Progenitor cell of endocrine pancreas (in vitro differentiated cells): ENCODE measurements at regions not wholly inside any gene's neighbourhood (a gene's known extent, or its start where the extent isn't known, plus 50 kb on each side); places are given as distances from the start of the nearest gene placed in this dataset.
"Not testable (repeated sequence)": the region's sequence is repeated elsewhere in the genome, so short reads cannot be mapped to it uniquely, and the experiment has no call there.

Experiments
- DNase-seq: peaks from one replicate; pipeline ENCODE4 v3.0.0; 2021; ENCODE audit warnings: low spot score; ENCODE audit not compliant: unreplicated experiment
- H3K27ac Mint-ChIP-seq: 2 replicates; pipeline ENCODE4 v1.8.0; 2021; ENCODE audit warnings: mild to moderate bottlenecking, moderate library complexity, mixed read lengths
- H3K27me3 Mint-ChIP-seq: 2 replicates; pipeline ENCODE4 v1.8.0; 2021; ENCODE audit warnings: mixed read lengths
- H3K36me3 Mint-ChIP-seq: 2 replicates; pipeline ENCODE4 v1.8.0; 2022; ENCODE audit warnings: mixed read lengths; ENCODE audit not compliant: insufficient read depth
- H3K4me1 Mint-ChIP-seq: 2 replicates; pipeline ENCODE4 v1.8.0; 2021; ENCODE audit warnings: low read depth, mixed read lengths
- H3K4me3 Mint-ChIP-seq: 2 replicates; pipeline ENCODE4 v1.8.0; 2021; ENCODE audit warnings: low read depth, mild to moderate bottlenecking, moderate library complexity, mixed read lengths
- H3K9me3 Mint-ChIP-seq: 2 replicates; pipeline ENCODE4 v1.8.0; 2021; ENCODE audit warnings: low read depth, mixed read lengths
- TF ChIP-seq, protein P1 (sequence below): fragments of 200-600 bp; sonication (generic); IDR thresholded peaks from one replicate; pipeline ENCODE4 v1.5.0; 2021; ENCODE audit warnings: antibody characterized with exemption, mild to moderate bottlenecking; ENCODE audit not compliant: unreplicated experiment

DNA sequence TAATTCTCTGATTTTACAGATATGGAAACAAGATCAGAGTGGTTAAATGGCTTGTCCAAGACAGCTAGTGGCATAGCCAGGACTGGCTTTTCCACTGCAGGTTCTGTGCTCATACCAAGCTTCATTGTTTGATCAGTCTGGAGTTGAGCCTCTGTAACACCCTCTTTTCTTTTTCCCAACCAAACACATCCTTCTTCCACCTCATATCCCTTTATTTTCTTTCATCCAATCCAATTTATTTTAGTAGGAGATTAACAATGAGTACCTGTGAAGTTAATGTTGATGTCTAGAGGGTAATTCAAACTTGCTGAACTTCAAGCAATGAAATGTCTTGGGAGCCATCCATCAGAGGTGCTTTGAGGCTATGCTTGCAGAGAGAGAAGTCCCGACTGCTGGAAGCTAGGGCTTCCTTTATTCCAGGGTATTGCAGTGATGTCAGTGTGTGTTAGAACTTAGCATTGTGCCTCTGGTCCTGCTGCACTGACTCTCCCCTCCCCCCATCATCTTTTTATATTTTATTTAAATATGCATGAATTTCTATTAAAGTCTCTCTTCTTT, 452.1 kb upstream of the PDE3A start:
- Mint-ChIP-seq H3K4me3 (no peak overlapping the region), H3K27ac (peak overlapping the region; percentile 90), H3K27me3 (no peaks in the 10 kb centered on the region), H3K4me1 (peaks cover 53% of the 10 kb centered on the region), H3K36me3 (peaks cover 2% of the 10 kb centered on the region), H3K9me3 (peaks cover 7% of the 10 kb centered on the region)
- TF ChIP-seq, protein P1, sequence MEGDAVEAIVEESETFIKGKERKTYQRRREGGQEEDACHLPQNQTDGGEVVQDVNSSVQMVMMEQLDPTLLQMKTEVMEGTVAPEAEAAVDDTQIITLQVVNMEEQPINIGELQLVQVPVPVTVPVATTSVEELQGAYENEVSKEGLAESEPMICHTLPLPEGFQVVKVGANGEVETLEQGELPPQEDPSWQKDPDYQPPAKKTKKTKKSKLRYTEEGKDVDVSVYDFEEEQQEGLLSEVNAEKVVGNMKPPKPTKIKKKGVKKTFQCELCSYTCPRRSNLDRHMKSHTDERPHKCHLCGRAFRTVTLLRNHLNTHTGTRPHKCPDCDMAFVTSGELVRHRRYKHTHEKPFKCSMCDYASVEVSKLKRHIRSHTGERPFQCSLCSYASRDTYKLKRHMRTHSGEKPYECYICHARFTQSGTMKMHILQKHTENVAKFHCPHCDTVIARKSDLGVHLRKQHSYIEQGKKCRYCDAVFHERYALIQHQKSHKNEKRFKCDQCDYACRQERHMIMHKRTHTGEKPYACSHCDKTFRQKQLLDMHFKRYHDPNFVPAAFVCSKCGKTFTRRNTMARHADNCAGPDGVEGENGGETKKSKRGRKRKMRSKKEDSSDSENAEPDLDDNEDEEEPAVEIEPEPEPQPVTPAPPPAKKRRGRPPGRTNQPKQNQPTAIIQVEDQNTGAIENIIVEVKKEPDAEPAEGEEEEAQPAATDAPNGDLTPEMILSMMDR = no peak
- no peak for DNase-seq

DNA sequence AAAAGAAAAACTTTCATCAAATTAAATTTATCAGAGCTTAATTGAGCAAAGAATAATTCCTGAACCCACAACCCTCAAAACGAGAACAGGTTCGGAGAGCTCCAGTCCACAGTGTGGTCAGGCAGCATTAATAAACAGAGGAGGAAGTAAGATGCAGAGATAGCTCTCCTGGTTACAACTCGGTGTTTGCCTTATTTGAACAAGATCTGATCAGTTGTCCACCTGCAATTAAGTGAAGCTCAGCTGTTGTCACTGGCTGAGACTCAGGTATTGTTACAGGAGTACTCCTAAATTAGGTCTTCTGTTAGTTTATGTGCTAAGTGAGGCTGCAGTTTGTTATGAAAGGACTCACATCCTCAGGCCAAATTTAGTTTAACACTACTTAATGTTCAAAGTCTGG, 451.4 kb upstream of the PDE3A start:
- no peak for DNase-seq
- Mint-ChIP-seq H3K4me3 (peak overlapping the region; percentile 25), H3K27ac (peak overlapping the region; percentile 92), H3K4me1 (peaks cover 53% of the 10 kb centered on the region), H3K9me3 (peaks cover 12% of the 10 kb centered on the region), H3K36me3 (peaks cover 6% of the 10 kb centered on the region), H3K27me3 (no peaks in the 10 kb centered on the region)
- TF ChIP-seq, protein P1 = no peak

DNA sequence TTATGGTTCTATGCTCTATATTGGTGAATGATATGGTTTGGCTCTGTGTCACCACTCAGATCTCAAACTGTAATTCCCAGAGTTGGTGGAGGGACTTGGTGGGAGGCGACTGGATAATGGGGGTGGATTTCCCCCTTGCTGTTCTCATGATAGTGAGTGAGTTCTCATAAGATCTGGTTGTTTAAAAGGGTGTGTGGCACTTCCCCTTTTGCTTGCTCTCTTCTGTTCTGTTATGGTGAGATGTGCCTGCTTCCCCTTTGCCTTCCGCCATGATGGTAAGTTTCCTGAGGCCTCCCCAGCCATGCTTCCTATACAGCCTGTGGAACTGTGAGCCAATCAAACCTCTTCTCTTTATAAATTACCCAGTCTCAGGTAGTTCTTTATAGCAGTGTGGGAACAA, 446.6 kb upstream of the PDE3A start:
- peaks cover 18% of the 10 kb centered on the region for H3K9me3 Mint-ChIP-seq
- not testable (repeated sequence) for H3K36me3 Mint-ChIP-seq, DNase-seq, H3K27me3 Mint-ChIP-seq, H3K4me3 Mint-ChIP-seq
- H3K4me1 Mint-ChIP-seq = peaks cover 20% of the 10 kb centered on the region
- H3K27ac Mint-ChIP-seq = peak overlapping the region; percentile 19

DNA sequence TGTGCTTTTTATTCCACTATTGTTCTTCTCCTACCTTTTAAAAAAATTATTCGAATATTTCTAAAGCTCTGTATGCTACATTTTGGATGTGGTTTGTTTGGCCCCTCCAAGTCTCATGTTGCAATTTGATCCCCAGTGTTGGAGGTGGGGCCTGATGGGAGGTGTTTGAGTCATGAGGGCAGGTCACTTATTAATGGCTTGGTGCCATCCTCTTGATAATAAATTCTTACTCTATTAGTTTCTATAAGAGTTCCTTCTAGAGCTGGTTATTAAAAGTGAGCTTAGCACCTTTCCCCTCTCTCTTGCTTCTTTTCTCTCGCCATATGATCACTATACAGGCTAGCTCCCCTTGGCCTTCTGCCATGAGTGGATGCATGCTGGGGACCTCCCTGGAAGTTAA, 445.6 kb upstream of the PDE3A start:
- Mint-ChIP-seq H3K4me3 (no peak overlapping the region), H3K9me3 (peaks cover 23% of the 10 kb centered on the region), H3K4me1 (peaks cover 12% of the 10 kb centered on the region), H3K27me3 (no peaks in the 10 kb centered on the region), H3K27ac (no peak overlapping the region), H3K36me3 (peaks cover 7% of the 10 kb centered on the region)
- no peak for DNase-seq
- TF ChIP-seq, protein P1 = no peak

DNA sequence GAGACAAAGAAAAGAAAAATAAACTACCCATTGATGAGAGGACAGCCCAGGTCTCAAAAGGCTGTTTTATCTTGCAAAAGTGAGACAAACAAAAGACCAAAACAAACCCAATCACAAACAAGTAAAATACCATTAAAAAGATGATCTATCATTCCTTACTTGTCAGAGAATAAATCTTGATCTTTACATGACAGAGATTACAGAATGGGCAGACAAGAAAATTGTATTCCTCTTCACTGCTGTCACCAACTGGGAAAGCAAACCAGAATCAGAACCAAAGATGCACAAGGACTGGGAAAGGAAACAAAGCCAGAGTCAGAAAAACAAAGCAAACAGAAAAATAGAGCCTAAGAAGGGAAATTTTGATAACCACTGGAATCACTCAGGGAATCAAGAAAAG, 444.0 kb upstream of the PDE3A start:
- TF ChIP-seq, protein P1 = no peak
- H3K4me3 Mint-ChIP-seq = no peak overlapping the region
- H3K4me1 Mint-ChIP-seq = peaks cover 4% of the 10 kb centered on the region
- no peak for DNase-seq
- no peaks in the 10 kb centered on the region for H3K27me3 Mint-ChIP-seq
- peaks cover 30% of the 10 kb centered on the region for H3K9me3 Mint-ChIP-seq
- H3K27ac Mint-ChIP-seq = no peak overlapping the region
- peaks cover 7% of the 10 kb centered on the region for H3K36me3 Mint-ChIP-seq

DNA sequence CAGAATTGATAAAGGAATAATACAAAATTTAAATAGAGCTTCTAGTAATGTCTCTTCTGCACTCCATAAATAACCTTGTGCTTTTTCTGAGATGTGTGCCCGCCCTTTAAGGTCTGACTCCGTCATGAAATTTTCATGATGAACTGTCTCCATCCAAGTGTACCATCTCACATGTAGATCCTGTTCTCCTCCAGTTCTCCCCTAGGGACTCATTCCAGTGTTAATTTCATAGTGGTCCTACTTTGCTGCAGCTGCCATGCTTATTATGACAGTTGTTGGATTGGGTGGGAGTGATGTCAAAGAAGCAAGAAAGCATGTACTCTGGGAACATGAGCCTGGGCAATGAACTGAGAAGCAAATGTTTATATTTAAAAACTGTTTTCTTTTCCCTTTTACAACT, 442.5 kb upstream of the PDE3A start:
- Mint-ChIP-seq H3K4me3 (no peak overlapping the region), H3K9me3 (peaks cover 25% of the 10 kb centered on the region), H3K27me3 (no peaks in the 10 kb centered on the region), H3K4me1 (peaks cover 4% of the 10 kb centered on the region), H3K27ac (no peak overlapping the region), H3K36me3 (peaks cover 5% of the 10 kb centered on the region)
- TF ChIP-seq, protein P1 = no peak
- no peak for DNase-seq
